GM12878 (cell line): ENCODE measurements at regions not wholly inside any gene's neighbourhood (a gene's known extent, or its start where the extent isn't known, plus 50 kb on each side); places are given as distances from the start of the nearest gene placed in this dataset.
A peak's percentile ranks its signal among the peaks of the same experiment; 100 is the strongest.

ENCODE experiments used
- ATAC-seq: fragments of 200-7000 bp; cut with Tn5 transposase; 3 replicates; pipeline ENCODE4 v1.9.1; 2020; ENCODE audit warnings: mild to moderate bottlenecking, moderate library complexity
- BruUV-seq: library from RNA; stranded (reverse); fragments of 400-500 nt; replicated peaks from 2 replicates; lab custom pipeline; 2021; lab: Mats Ljungman, UMichigan
- CTCF ChIA-PET: fragments of 300-600 bp; sonication (Branson Sonifier 250); formaldehyde crosslinking; extraction: SDS; loops from one replicate; lab custom pipeline; 2021; ENCODE audit warnings: inconsistent platforms; lab: Yijun Ruan, JAX
- POLR2A ChIA-PET: fragments of 350-600 bp; formaldehyde crosslinking; extraction: SDS; loops from one replicate; lab custom pipeline; 2021; ENCODE audit warnings: inconsistent platforms; lab: Charles Lee
- RAD21 ChIA-PET: fragments of 300-600 bp; sonication (Branson Sonifier 250); formaldehyde crosslinking; loops from one replicate; lab custom pipeline; 2023; ENCODE audit warnings: antibody characterized with exemption; ENCODE audit not compliant: unreplicated experiment; lab: Charles Lee
- SMC1A ChIA-PET: fragments of 300-600 bp; sonication (Branson Sonifier 250); formaldehyde crosslinking; loops from one replicate; lab custom pipeline; 2023; ENCODE audit not compliant: unreplicated experiment, uncharacterized antibody; lab: Charles Lee
- DNase-seq: peaks from one replicate; pipeline ENCODE4 v3.0.0-alpha.2; 2011; ENCODE audit warnings: low read depth, low spot score
- FAIRE-seq: peaks from 3 replicates; lab custom pipeline; 2011; peaks lifted over from hg19 to GRCh38; lab: Jason Lieb, UNC
- H2AFZ ChIP-seq: 2 replicates; pipeline ENCODE4 v1.6.0; 2011; ENCODE audit warnings: low read depth, low read length, control low read depth; ENCODE audit not compliant: control insufficient read depth
- H3K27ac ChIP-seq: 2 replicates; pipeline ENCODE4 v1.5.1; 2011; ENCODE audit warnings: control low read depth; ENCODE audit not compliant: control insufficient read depth, insufficient read depth
- H3K27me3 ChIP-seq, 2 experiments: replicated peaks in 1 of 2; 2 replicates each; pipeline versions ENCODE4 v1.6.0 to v1.6.1; 2011; ENCODE audit warnings: low read length in 1 of 2; ENCODE audit not compliant: control insufficient read depth in 2 of 2, insufficient read depth in 2 of 2
- H3K36me3 ChIP-seq, 2 experiments: 2 replicates each; pipeline ENCODE4 v1.5.1; 2011; ENCODE audit warnings: low read length in 1 of 2; ENCODE audit not compliant: control insufficient read depth in 2 of 2, insufficient read depth in 2 of 2
- H3K4me1 ChIP-seq: 2 replicates; pipeline ENCODE4 v1.6.1; 2011; ENCODE audit warnings: mild to moderate bottlenecking, low read length, moderate library complexity, mixed read lengths; ENCODE audit not compliant: control insufficient read depth, insufficient read depth
- H3K4me2 ChIP-seq: 2 replicates; pipeline ENCODE4 v1.6.0; 2011; ENCODE audit warnings: control low read depth; ENCODE audit not compliant: control insufficient read depth, insufficient read depth
- H3K4me3 ChIP-seq: fragments of 200-600 bp; sonication (generic); 2 replicates; pipeline ENCODE4 v1.5.1; 2016
- H3K79me2 ChIP-seq: 2 replicates; pipeline ENCODE4 v1.6.0; 2011; ENCODE audit warnings: low read length; ENCODE audit not compliant: control insufficient read depth, insufficient read depth
- H3K9ac ChIP-seq: 2 replicates; pipeline ENCODE4 v1.8.0; 2011; ENCODE audit warnings: low read length, control low read depth, mixed read lengths; ENCODE audit not compliant: control insufficient read depth, insufficient read depth
- H3K9me3 ChIP-seq: replicated peaks from 3 replicates; pipeline ENCODE4 v1.5.1; 2011; ENCODE audit warnings: mild to moderate bottlenecking, low read length; ENCODE audit not compliant: control insufficient read depth, insufficient read depth
- H4K20me1 ChIP-seq: 2 replicates; pipeline ENCODE4 v1.6.0; 2011; ENCODE audit not compliant: control insufficient read depth, insufficient read depth
- BRCA1 ChIP-seq: IDR thresholded peaks from 2 replicates; pipeline ENCODE4 v1.6.1; 2011; ENCODE audit warnings: low read depth, low read length, improper control_type of control experiment
- CEBPB ChIP-seq, 2 experiments: fragments of 150-350 bp in 1 of 2; IDR thresholded peaks; 2 replicates each; pipeline ENCODE4 v1.6.1; 2012 to 2014; ENCODE audit warnings: low read depth in 2 of 2, low read length in 2 of 2, borderline replicate concordance in 1 of 2, inconsistent platforms in 1 of 2
- EP300 ChIP-seq, 2 experiments: fragments of 150-350 bp in 1 of 2; IDR thresholded peaks; 2 replicates each; pipeline ENCODE4 v1.6.1; 2011 to 2012; ENCODE audit warnings: low read depth in 2 of 2, low read length in 2 of 2, borderline replicate concordance in 1 of 2, improper control_type of control experiment in 1 of 2, inconsistent platforms in 1 of 2; ENCODE audit not compliant: control insufficient read depth in 1 of 2
- KAT2A ChIP-seq: conservative IDR thresholded peaks from 2 replicates; pipeline ENCODE4 v1.6.1; 2011; ENCODE audit warnings: low read depth, low read length; ENCODE audit not compliant: control insufficient read depth
- NFIC ChIP-seq: IDR thresholded peaks from 2 replicates; pipeline ENCODE4 v1.6.1; 2012; ENCODE audit warnings: low read depth, mild to moderate bottlenecking, inconsistent platforms, low read length, moderate library complexity
- NFXL1 ChIP-seq: fragments of 450-650 bp; IDR thresholded peaks from 2 replicates; pipeline ENCODE4 v1.6.1; 2017; ENCODE audit warnings: antibody characterized with exemption, mild to moderate bottlenecking, borderline replicate concordance
- NR2F1 ChIP-seq: fragments of 450-650 bp; conservative IDR thresholded peaks from 2 replicates; pipeline ENCODE4 v1.6.1; 2017; ENCODE audit warnings: mild to moderate bottlenecking
- PAX8 ChIP-seq: fragments of 450-650 bp; IDR thresholded peaks from 2 replicates; pipeline ENCODE4 v1.6.1; 2017; ENCODE audit warnings: mild to moderate bottlenecking, moderate library complexity
- POLR2AphosphoS5 ChIP-seq: IDR thresholded peaks from 2 replicates; pipeline ENCODE4 v1.6.1; 2011; ENCODE audit warnings: mild to moderate bottlenecking, low read length, inconsistent platforms
- POU2F2 ChIP-seq: IDR thresholded peaks from 3 replicates; pipeline ENCODE4 v1.6.1; 2011; ENCODE audit warnings: low read depth, mild to moderate bottlenecking, low read length, borderline replicate concordance
- SMAD1 ChIP-seq: fragments of 450-650 bp; IDR thresholded peaks from 2 replicates; pipeline ENCODE4 v1.6.1; 2018; ENCODE audit warnings: mild to moderate bottlenecking, low read depth; ENCODE audit not compliant: partially characterized antibody
- SMARCA5 ChIP-seq: fragments of 450-650 bp; IDR thresholded peaks from 2 replicates; pipeline ENCODE4 v1.6.1; 2017; ENCODE audit warnings: mild to moderate bottlenecking
- SMC3 ChIP-seq: IDR thresholded peaks from 2 replicates; pipeline ENCODE4 v1.6.1; 2011; ENCODE audit warnings: low read length, improper control_type of control experiment, borderline replicate concordance
- SREBF1 ChIP-seq: IDR thresholded peaks from 2 replicates; pipeline ENCODE4 v1.6.1; 2012; ENCODE audit warnings: mild to moderate bottlenecking, low read length
- STAT3 ChIP-seq: IDR thresholded peaks from 2 replicates; pipeline ENCODE4 v1.6.1; 2011; ENCODE audit warnings: low read depth, low read length, improper control_type of control experiment
- TBL1XR1 ChIP-seq: IDR thresholded peaks from 2 replicates; pipeline ENCODE4 v1.6.1; 2012; ENCODE audit warnings: low read depth, low read length, improper control_type of control experiment
- WRNIP1 ChIP-seq: IDR thresholded peaks from 2 replicates; pipeline ENCODE4 v1.6.1; 2011; ENCODE audit warnings: low read depth, low read length, improper control_type of control experiment, borderline replicate concordance
- ZNF217 ChIP-seq: fragments of 450-650 bp; IDR thresholded peaks from 2 replicates; pipeline ENCODE4 v1.6.1; 2017; ENCODE audit warnings: antibody characterized with exemption, mild to moderate bottlenecking
- WGBS: methylation state at CpG from one replicate; pipeline ENCODE4 v1.1.6; 2016; ENCODE audit warnings: low lambda C conversion rate; ENCODE audit not compliant: insufficient replicate concordance, insufficient coverage; ENCODE audit errors: missing lambda C conversion rate; 5-methylcytosine and 5-hydroxymethylcytosine counted together
- in situ Hi-C: fragments of 300-500 bp; cut with MboI; formaldehyde crosslinking; loops from 9 replicates; pipeline ENCODE4 v1.14.3; 2018; ENCODE audit warnings: mixed read lengths
- intact Hi-C: fragments of 100-400 bp; cut with micrococcal nuclease; formaldehyde crosslinking; loops from one replicate; pipeline ENCODE4 v1.14.2; 2022; ENCODE audit not compliant: unreplicated experiment
- TF ChIP-seq, protein P1 (sequence below): fragments of 450-650 bp; IDR thresholded peaks from 2 replicates; pipeline ENCODE4 v1.6.1; 2017; ENCODE audit warnings: mild to moderate bottlenecking, moderate library complexity

DNA sequence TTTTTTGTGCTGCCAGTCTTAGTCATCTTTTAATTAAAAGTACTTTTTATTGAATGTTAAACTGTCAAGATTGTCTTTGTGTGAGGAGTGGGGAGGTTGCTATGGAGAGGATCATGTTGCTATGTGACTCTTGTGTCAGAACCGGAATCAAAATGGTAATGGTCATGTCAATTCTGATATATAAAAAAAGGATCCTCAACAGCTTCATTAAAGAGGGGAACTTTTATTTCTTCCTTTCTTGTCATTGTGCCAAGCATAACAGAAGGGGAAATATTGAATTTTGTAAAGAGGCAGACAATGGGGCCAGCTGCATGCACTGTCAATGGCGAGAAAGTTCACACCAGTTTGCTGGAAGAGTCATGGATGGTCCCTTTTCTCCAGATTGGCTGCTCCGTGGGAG lies 564.8 kb downstream of the VRK1 start (continued):
- TF ChIP-seq, protein P1, sequence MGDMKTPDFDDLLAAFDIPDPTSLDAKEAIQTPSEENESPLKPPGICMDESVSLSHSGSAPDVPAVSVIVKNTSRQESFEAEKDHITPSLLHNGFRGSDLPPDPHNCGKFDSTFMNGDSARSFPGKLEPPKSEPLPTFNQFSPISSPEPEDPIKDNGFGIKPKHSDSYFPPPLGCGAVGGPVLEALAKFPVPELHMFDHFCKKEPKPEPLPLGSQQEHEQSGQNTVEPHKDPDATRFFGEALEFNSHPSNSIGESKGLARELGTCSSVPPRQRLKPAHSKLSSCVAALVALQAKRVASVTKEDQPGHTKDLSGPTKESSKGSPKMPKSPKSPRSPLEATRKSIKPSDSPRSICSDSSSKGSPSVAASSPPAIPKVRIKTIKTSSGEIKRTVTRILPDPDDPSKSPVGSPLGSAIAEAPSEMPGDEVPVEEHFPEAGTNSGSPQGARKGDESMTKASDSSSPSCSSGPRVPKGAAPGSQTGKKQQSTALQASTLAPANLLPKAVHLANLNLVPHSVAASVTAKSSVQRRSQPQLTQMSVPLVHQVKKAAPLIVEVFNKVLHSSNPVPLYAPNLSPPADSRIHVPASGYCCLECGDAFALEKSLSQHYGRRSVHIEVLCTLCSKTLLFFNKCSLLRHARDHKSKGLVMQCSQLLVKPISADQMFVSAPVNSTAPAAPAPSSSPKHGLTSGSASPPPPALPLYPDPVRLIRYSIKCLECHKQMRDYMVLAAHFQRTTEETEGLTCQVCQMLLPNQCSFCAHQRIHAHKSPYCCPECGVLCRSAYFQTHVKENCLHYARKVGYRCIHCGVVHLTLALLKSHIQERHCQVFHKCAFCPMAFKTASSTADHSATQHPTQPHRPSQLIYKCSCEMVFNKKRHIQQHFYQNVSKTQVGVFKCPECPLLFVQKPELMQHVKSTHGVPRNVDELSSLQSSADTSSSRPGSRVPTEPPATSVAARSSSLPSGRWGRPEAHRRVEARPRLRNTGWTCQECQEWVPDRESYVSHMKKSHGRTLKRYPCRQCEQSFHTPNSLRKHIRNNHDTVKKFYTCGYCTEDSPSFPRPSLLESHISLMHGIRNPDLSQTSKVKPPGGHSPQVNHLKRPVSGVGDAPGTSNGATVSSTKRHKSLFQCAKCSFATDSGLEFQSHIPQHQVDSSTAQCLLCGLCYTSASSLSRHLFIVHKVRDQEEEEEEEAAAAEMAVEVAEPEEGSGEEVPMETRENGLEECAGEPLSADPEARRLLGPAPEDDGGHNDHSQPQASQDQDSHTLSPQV: 0 out of 2 replicates have a peak, but pooled peaks have one; percentile 14
- TF ChIP-seq POU2F2 (no peak), SMC3 (no peak)
- TF ChIP-seq, all 136 proteins: peak for 2

DNA sequence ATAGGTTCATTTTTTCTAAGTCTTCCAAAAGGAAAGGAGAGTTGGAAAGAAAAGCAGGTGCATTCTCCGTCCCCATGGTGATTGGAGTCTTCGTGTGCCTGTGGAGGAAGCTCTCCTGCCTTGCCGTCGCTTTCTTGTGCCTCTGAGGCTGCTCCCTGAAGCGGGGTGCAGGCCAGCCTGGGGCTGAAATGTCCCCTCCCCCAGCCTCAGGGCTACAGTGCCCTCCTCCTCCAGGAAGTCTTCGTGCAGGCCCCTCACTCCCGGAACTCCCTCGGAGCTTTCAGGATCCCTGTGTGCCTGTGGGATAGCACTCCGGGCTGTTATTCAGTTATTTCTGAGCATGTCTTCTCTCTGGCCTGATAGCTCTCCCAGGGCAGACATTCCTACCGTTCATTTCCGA lies 569.2 kb downstream of the VRK1 start:
- H2AFZ ChIP-seq: no peak overlapping the region
- POLR2A ChIA-PET: interaction anchor here (1.6 to 2.3 kb wide), 2 partner anchors 12 to 48 kb away, joined by 4 to 8 read pairs; no protein-coding TSS in a partner anchor
- no peak overlapping the region for H3K4me2 ChIP-seq
- intact Hi-C loops: no loop called here
- H3K27me3 ChIP-seq: no peaks in the 10 kb centered on the region
- FAIRE-seq: no peak
- H3K4me3 ChIP-seq: no peak overlapping the region
- RAD21 ChIA-PET: interaction anchor here (2.2 kb wide), 1 partner anchor 65 kb away, joined by 6 read pairs; no protein-coding TSS in a partner anchor
- SMC1A ChIA-PET: interaction anchor here (1.1 to 1.5 kb wide), 2 partner anchors 35 to 37 kb away, joined by 3 read pairs; no protein-coding TSS in a partner anchor
- no peaks in the 10 kb centered on the region for H3K36me3 ChIP-seq
- H3K27ac ChIP-seq: no peak overlapping the region
- CTCF ChIA-PET: no interaction called here
- TF ChIP-seq WRNIP1 (no peak), STAT3 (no peak), TBL1XR1 (no peak), SMAD1 (no peak), SREBF1 (no peak), ZNF217 (no peak), KAT2A (no peak), NR2F1 (no peak), PAX8 (no peak), NFXL1 (no peak), EP300 (IDR thresholded peaks at IDR 0.05; ENCODE audit: borderline replicate concordance in 1 of 2, control insufficient read depth in 1 of 2, low read depth in 2 of 2, low read length in 2 of 2) (no peak), CEBPB (IDR thresholded peaks at IDR 0.05; ENCODE audit: borderline replicate concordance in 1 of 2, low read depth in 2 of 2, low read length in 2 of 2) (no peak), POLR2AphosphoS5 (no peak), SMARCA5 (no peak), BRCA1 (no peak), NFIC (no peak)
- H4K20me1 ChIP-seq: no peaks in the 10 kb centered on the region
- no peak for ATAC-seq
- H3K4me1 ChIP-seq: no peaks in the 10 kb centered on the region; the same call in 1 of the 2 replicates
- no peaks in the 10 kb centered on the region for H3K9me3 ChIP-seq
- H3K79me2 ChIP-seq: no peaks in the 10 kb centered on the region
- WGBS: 27% methylated on average over 11 of the region's 11 CpGs
- in situ Hi-C loops: no loop called here
- DNase-seq: no peak
- no peak overlapping the region for H3K9ac ChIP-seq
- no TSS peak for BruUV-seq
